OCI-M2 (cell line): ENCODE measurements at regions not wholly inside any gene's neighbourhood (a gene's known extent, or its start where the extent isn't known, plus 50 kb on each side); places are given as distances from the start of the nearest gene placed in this dataset.

ENCODE experiments used
- DNase-seq: peaks from one replicate; lab custom pipeline; 2025; ENCODE audit not compliant: unreplicated experiment; lab: John Stamatoyannopoulos, UW

- DNase-seq = no peak
Measured at GRCh38 chr1:88111816-88112215, 572.3 kb upstream of the PKN2 start.

GRCh38 chr1:88117597-88117996, 566.5 kb upstream of the PKN2 start:
- DNase-seq = no peak

- no peak for DNase-seq
Measured at GRCh38 chr1:88118176-88118845, 565.8 kb upstream of the PKN2 start.

GRCh38 chr1:88124614-88125013, 559.5 kb upstream of the PKN2 start:
- DNase-seq = no peak

GRCh38 chr1:88126467-88126866, 557.6 kb upstream of the PKN2 start:
- no peak for DNase-seq

- no peak for DNase-seq
Measured at GRCh38 chr1:88133991-88134390, 550.1 kb upstream of the PKN2 start.

- no peak for DNase-seq
Measured at GRCh38 chr1:88134983-88135921, 548.8 kb upstream of the PKN2 start.

- DNase-seq = no peak
Measured at GRCh38 chr1:88139633-88140032, 544.4 kb upstream of the PKN2 start.

- DNase-seq = no peak
Measured at GRCh38 chr1:88140325-88140724, 543.7 kb upstream of the PKN2 start.

- no peak for DNase-seq
Measured at GRCh38 chr1:88141499-88142074, 542.5 kb upstream of the PKN2 start.

- no peak for DNase-seq
Measured at GRCh38 chr1:88145752-88146151, 538.3 kb upstream of the PKN2 start.

GRCh38 chr1:88149686-88150085, 534.4 kb upstream of the PKN2 start:
- no peak for DNase-seq

- no peak for DNase-seq
Measured at GRCh38 chr1:88150330-88150729, 533.7 kb upstream of the PKN2 start.

- no peak for DNase-seq
Measured at GRCh38 chr1:88163187-88163586, 520.9 kb upstream of the PKN2 start.

GRCh38 chr1:88168126-88168525, 515.9 kb upstream of the PKN2 start:
- DNase-seq = no peak

- DNase-seq = no peak
Measured at GRCh38 chr1:88169139-88169538, 514.9 kb upstream of the PKN2 start.

GRCh38 chr1:88169939-88170338, 514.1 kb upstream of the PKN2 start:
- DNase-seq = no peak

- DNase-seq = no peak
Measured at GRCh38 chr1:88175120-88175630, 508.9 kb upstream of the PKN2 start.

- DNase-seq = no peak
Measured at GRCh38 chr1:88175631-88176226, 508.3 kb upstream of the PKN2 start.

GRCh38 chr1:88179943-88180342, 504.1 kb upstream of the PKN2 start:
- no peak for DNase-seq

GRCh38 chr1:88180449-88181108, 503.5 kb upstream of the PKN2 start:
- DNase-seq = peak; percentile 18
